ENCODE measurements at regions not wholly inside any gene's neighbourhood (a gene's known extent, or its start where the extent isn't known, plus 50 kb on each side); places are given as distances from the start of the nearest gene placed in this dataset.

DNA sequence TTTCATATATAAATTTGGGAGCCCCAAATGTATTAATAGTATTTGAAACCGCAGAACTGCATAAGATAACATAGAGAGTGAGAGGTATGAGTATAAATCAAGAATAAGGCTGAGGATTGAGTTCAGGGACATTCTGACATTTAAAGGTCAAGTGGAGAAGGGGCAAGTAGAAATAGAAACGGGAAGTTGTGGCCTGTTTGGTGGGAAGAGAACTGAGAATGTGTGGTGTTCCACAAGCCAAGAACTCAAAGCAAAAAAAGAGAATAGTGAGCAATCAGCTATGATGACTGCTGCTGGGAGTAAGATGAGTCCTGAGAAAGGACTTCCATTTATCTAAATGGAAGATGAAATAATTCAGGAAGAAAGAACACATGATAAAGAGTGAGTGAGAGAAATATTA is 418.4 kb downstream of the CD109 start:
- Mint-ChIP-seq H3K27me3 (no peaks in the 10 kb centered on the region), H3K27ac (no peak overlapping the region), H3K4me1 (no peaks in the 10 kb centered on the region), H3K4me3 (no peak overlapping the region), H3K9me3 (ENCODE audit: insufficient read depth) (peaks cover 3% of the 10 kb centered on the region)
- Histone ChIP-seq H3K4me3 (ENCODE audit: control extremely low read depth in 1 of 5, extremely low read depth in 1 of 5, insufficient read depth in 1 of 5, low read depth in 2 of 5, low read length in 4 of 5) (no peak overlapping the region), H3K9ac (ENCODE audit: low read length) (no peak overlapping the region), H3K27ac (ENCODE audit: low read length in 2 of 2) (no peak overlapping the region), H2AFZ (ENCODE audit: insufficient read depth, low read depth, low read length, poor library complexity, severe bottlenecking) (no peak overlapping the region), H3K27me3 (replicated peaks in 1 of 4; ENCODE audit: control extremely low read depth in 1 of 4, control insufficient read depth in 3 of 4, insufficient read depth in 4 of 4, low read length in 3 of 4) (no peaks in the 10 kb centered on the region), H3K4me1 (ENCODE audit: control insufficient read depth in 2 of 2, insufficient read depth in 2 of 2, low read length in 2 of 2) (no peaks in the 10 kb centered on the region), H3K4me2 (replicated peaks; ENCODE audit: low read depth, low read length, poor library complexity, severe bottlenecking) (no peak overlapping the region), H3K79me2 (ENCODE audit: control insufficient read depth, insufficient read depth, low read length) (no peaks in the 10 kb centered on the region), H4K20me1 (ENCODE audit: control insufficient read depth, insufficient read depth, low read length, poor library complexity, severe bottlenecking) (no peaks in the 10 kb centered on the region), H3K36me3 (replicated peaks in 1 of 2; ENCODE audit: control extremely low read depth in 1 of 2, control insufficient read depth in 1 of 2, extremely low read depth in 1 of 2, insufficient read depth in 2 of 2, low read length in 1 of 2) (no peaks in the 10 kb centered on the region), H3K9me3 (ENCODE audit: control extremely low read depth in 1 of 3, control insufficient read depth in 2 of 3, insufficient read depth in 1 of 3, low read length in 2 of 3) (no peaks in the 10 kb centered on the region)
- intact Hi-C loops (cut with micrococcal nuclease): no loop called here
- 36% methylated on average over 2 of the region's 2 CpGs for WGBS (ENCODE audit: insufficient coverage)
- ATAC-seq (ENCODE audit: low read depth) (no peak), DNase-seq (no peak)
- TF ChIP-seq, protein P1, sequence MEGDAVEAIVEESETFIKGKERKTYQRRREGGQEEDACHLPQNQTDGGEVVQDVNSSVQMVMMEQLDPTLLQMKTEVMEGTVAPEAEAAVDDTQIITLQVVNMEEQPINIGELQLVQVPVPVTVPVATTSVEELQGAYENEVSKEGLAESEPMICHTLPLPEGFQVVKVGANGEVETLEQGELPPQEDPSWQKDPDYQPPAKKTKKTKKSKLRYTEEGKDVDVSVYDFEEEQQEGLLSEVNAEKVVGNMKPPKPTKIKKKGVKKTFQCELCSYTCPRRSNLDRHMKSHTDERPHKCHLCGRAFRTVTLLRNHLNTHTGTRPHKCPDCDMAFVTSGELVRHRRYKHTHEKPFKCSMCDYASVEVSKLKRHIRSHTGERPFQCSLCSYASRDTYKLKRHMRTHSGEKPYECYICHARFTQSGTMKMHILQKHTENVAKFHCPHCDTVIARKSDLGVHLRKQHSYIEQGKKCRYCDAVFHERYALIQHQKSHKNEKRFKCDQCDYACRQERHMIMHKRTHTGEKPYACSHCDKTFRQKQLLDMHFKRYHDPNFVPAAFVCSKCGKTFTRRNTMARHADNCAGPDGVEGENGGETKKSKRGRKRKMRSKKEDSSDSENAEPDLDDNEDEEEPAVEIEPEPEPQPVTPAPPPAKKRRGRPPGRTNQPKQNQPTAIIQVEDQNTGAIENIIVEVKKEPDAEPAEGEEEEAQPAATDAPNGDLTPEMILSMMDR (IDR thresholded peaks at IDR 0.05): no peak
- TF ChIP-seq EZH2 (IDR thresholded peaks at IDR 0.05; ENCODE audit: borderline replicate concordance, insufficient read depth, low read depth, low read length, poor library complexity, severe bottlenecking): no peak
- ChIA-PET CTCF (no interaction called here), POLR2A (no interaction called here)

DNA sequence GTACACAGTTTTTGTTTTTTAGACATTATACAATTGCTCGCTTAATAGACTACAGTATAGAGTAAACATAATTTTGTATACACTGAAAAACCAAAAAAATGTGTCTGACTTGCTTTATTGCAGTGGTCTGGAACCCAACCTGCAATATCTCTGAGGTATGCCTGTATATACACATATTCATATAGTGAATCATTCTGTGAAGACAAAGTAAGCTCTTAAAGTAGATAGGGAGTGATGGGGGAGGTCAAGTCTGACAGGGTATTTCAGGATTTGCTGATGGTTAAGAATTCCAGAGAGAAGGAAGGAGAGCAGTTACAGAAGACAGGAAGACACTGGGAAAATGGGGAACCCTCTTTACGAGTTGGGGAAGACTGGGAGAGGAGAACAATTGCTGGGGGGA is 417.9 kb downstream of the CD109 start:
- Histone ChIP-seq H3K9me3 (ENCODE audit: control extremely low read depth in 1 of 3, control insufficient read depth in 2 of 3, insufficient read depth in 1 of 3, low read length in 2 of 3) (no peaks in the 10 kb centered on the region), H2AFZ (ENCODE audit: insufficient read depth, low read depth, low read length, poor library complexity, severe bottlenecking) (no peak overlapping the region), H3K79me2 (ENCODE audit: control insufficient read depth, insufficient read depth, low read length) (no peaks in the 10 kb centered on the region), H3K27ac (ENCODE audit: low read length in 2 of 2) (no peak overlapping the region), H3K27me3 (replicated peaks in 1 of 4; ENCODE audit: control extremely low read depth in 1 of 4, control insufficient read depth in 3 of 4, insufficient read depth in 4 of 4, low read length in 3 of 4) (no peaks in the 10 kb centered on the region), H3K4me1 (ENCODE audit: control insufficient read depth in 2 of 2, insufficient read depth in 2 of 2, low read length in 2 of 2) (no peaks in the 10 kb centered on the region), H3K36me3 (replicated peaks in 1 of 2; ENCODE audit: control extremely low read depth in 1 of 2, control insufficient read depth in 1 of 2, extremely low read depth in 1 of 2, insufficient read depth in 2 of 2, low read length in 1 of 2) (no peaks in the 10 kb centered on the region), H4K20me1 (ENCODE audit: control insufficient read depth, insufficient read depth, low read length, poor library complexity, severe bottlenecking) (no peaks in the 10 kb centered on the region), H3K4me3 (ENCODE audit: control extremely low read depth in 1 of 5, extremely low read depth in 1 of 5, insufficient read depth in 1 of 5, low read depth in 2 of 5, low read length in 4 of 5) (no peak overlapping the region), H3K4me2 (replicated peaks; ENCODE audit: low read depth, low read length, poor library complexity, severe bottlenecking) (no peak overlapping the region), H3K9ac (ENCODE audit: low read length) (no peak overlapping the region)
- Mint-ChIP-seq H3K27me3 (no peaks in the 10 kb centered on the region), H3K27ac (no peak overlapping the region), H3K4me1 (no peaks in the 10 kb centered on the region), H3K9me3 (ENCODE audit: insufficient read depth) (peaks cover 3% of the 10 kb centered on the region), H3K4me3 (no peak overlapping the region)
- ATAC-seq (ENCODE audit: low read depth) (no peak), DNase-seq (no peak)
- intact Hi-C loops (cut with micrococcal nuclease): no loop called here
- TF ChIP-seq, protein P1 (IDR thresholded peaks at IDR 0.05): no peak
- no peak for TF ChIP-seq EZH2 (IDR thresholded peaks at IDR 0.05; ENCODE audit: borderline replicate concordance, insufficient read depth, low read depth, low read length, poor library complexity, severe bottlenecking)
- ChIA-PET POLR2A (no interaction called here), CTCF (no interaction called here)
- WGBS (ENCODE audit: insufficient coverage): 73% methylated on average over 1 of the region's 2 CpGs
